ENCODE measurements at regions not wholly inside any gene's neighbourhood (a gene's known extent, or its start where the extent isn't known, plus 50 kb on each side); places are given as distances from the start of the nearest gene placed in this dataset.

DNA sequence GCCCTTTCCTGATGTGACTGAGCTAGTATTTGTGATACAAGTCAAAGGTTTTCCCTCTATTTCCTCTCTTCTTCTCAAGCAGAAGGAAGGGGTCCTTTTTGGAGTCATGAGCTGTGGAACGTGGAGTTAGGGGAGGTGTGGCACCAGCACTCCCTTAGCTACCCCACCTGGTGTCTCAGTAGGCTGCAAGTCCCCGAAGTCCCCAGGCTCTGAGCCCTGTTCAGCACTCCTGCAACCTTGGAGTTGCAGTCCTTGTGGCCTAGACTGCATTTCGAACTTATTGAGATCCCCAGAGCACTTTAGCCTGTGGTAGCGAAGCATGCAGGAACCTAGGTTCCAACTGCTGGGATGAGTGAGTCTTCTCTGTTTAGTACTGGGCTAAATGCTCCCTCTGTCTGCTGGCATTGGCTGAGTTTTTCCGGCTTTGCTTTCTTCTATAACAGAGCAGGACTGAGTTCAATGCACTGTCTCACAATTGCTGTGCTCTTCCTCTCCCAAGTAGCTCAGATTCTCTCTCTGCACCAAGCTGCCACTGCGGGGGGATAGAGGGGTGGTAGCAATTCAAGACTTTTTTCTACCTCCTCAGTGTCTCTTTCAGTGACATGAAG, 600.7 kb upstream of the CDH9 start:
- BruUV-seq (replicated peaks), result no TSS peak
- H3K4me3 ChIP-seq (replicated peaks in 1 of 3; ENCODE audit: insufficient read depth in 1 of 3, low read depth in 1 of 3, low read length in 3 of 3), result no peak overlapping the region
- ChIA-PET POLR2A (no interaction called here), CTCF (no interaction called here)
- DNase-seq (ENCODE audit: low read depth, low spot score) (no peak), FAIRE-seq (no peak)
- H3K79me2 ChIP-seq (ENCODE audit: control insufficient read depth, insufficient read depth, low read length), result no peaks in the 10 kb centered on the region
- no peak overlapping the region for H2AFZ ChIP-seq (ENCODE audit: low read depth, low read length)
- no peaks in the 10 kb centered on the region for H3K9me1 ChIP-seq (replicated peaks; ENCODE audit: control insufficient read depth, extremely low read depth, insufficient read depth, low read length)
- H3K4me2 ChIP-seq (ENCODE audit: insufficient read depth, low read length), result no peak overlapping the region
- TF ChIP-seq POLR2AphosphoS5 (IDR thresholded peaks at IDR 0.05; ENCODE audit: insufficient read depth, low read depth, low read length) (no peak), POLR2A (IDR thresholded peaks at IDR 0.05; ENCODE audit: low read depth, low read length) (no peak), CTCF (IDR thresholded peaks at IDR 0.05; ENCODE audit: extremely low read depth in 1 of 2, insufficient read depth in 1 of 2, low read depth in 1 of 2, low read length in 2 of 2) (no peak), FOS (IDR thresholded peaks at IDR 0.05; ENCODE audit: borderline replicate concordance, insufficient read depth, low read length) (no peak), GATA2 (IDR thresholded peaks at IDR 0.05; ENCODE audit: insufficient read depth, insufficient read length, low read depth, low read length) (no peak), EZH2 (IDR thresholded peaks at IDR 0.05; ENCODE audit: borderline replicate concordance, low read depth, low read length, severe bottlenecking) (no peak), MYC (IDR thresholded peaks at IDR 0.05; ENCODE audit: low read depth, low read length) (no peak), JUN (IDR thresholded peaks at IDR 0.05; ENCODE audit: borderline replicate concordance, insufficient read depth, insufficient read length, low read depth) (no peak)
- TF ChIP-seq, protein P1, sequence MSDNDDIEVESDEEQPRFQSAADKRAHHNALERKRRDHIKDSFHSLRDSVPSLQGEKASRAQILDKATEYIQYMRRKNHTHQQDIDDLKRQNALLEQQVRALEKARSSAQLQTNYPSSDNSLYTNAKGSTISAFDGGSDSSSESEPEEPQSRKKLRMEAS (IDR thresholded peaks at IDR 0.05; ENCODE audit: insufficient read depth, insufficient read length), result no peak
- dilution Hi-C loops (cut with MboI; ENCODE audit: extremely low pct_ligation_motif_present, low sequenced_read_pairs) (no loop called here), intact Hi-C loops (cut with micrococcal nuclease) (no loop called here)
- no peaks in the 10 kb centered on the region for H3K36me3 ChIP-seq (ENCODE audit: control insufficient read depth in 2 of 2, extremely low read depth in 1 of 2, insufficient read depth in 2 of 2, low read length in 2 of 2)
- H3K9ac ChIP-seq (replicated peaks; ENCODE audit: extremely low read depth, insufficient read depth, low read length), result no peak overlapping the region
- no peaks in the 10 kb centered on the region for H3K27me3 ChIP-seq (ENCODE audit: control insufficient read depth in 2 of 2, insufficient read depth in 2 of 2, low read length in 2 of 2)
- no peaks in the 10 kb centered on the region for H4K20me1 ChIP-seq (replicated peaks; ENCODE audit: control insufficient read depth, extremely low read depth, insufficient read depth, low read length)
- H3K27ac ChIP-seq (ENCODE audit: insufficient read depth, low read depth, low read length), result no peak overlapping the region
- peaks cover 2% of the 10 kb centered on the region for H3K9me3 ChIP-seq (replicated peaks; ENCODE audit: control insufficient read depth, insufficient read depth, low read length)
- no peaks in the 10 kb centered on the region for H3K4me1 ChIP-seq (ENCODE audit: control insufficient read depth, extremely low read depth, insufficient read depth, low read length)

Measured in endothelial cell of umbilical vein (primary cell).